ENCODE measurements at regions not wholly inside any gene's neighbourhood (a gene's known extent, or its start where the extent isn't known, plus 50 kb on each side); places are given as distances from the start of the nearest gene placed in this dataset.
"Not testable (repeated sequence)": the region's sequence is repeated elsewhere in the genome, so short reads cannot be mapped to it uniquely, and the experiment has no call there.

DNA sequence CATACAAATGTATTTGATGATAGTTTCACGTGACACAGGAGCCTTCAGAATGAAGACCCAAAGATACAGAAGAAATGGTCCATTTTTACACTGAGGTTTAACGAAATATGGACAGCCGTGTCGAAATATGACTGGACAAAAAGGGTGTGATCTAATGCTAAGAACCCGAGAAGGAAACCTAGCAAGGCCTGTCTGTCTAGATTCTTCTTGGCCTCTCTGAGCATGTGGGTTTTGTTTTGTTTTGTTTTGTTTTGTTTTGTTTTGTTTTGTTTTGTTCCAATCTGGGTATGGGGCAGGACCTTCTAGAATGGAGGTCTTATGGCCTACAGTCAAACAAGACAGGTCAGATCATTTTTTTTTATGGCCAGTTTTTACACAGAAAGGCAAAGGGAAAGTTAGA lies 242.7 kb upstream of the STT3B start:
- no peak for DNase-seq (ENCODE audit: low spot score)

GRCh38 chr3:31291818-31292217 lies 240.9 kb upstream of the STT3B start:
- no peak for DNase-seq (ENCODE audit: low spot score)

- DNase-seq (ENCODE audit: low spot score): no peak
Observed at GRCh38 chr3:31294430-31295149, 238.1 kb upstream of the STT3B start.

GRCh38 chr3:31295150-31295765 lies 237.5 kb upstream of the STT3B start:
- no peak for DNase-seq (ENCODE audit: low spot score)

GRCh38 chr3:31297726-31298298 lies 234.9 kb upstream of the STT3B start:
- DNase-seq (ENCODE audit: low spot score): no peak

- no peak for DNase-seq (ENCODE audit: low spot score)
Observed at GRCh38 chr3:31300456-31301443, 232.0 kb upstream of the STT3B start.

- no peak for DNase-seq (ENCODE audit: low spot score)
Observed at GRCh38 chr3:31302343-31302742, 230.4 kb upstream of the STT3B start.

DNA sequence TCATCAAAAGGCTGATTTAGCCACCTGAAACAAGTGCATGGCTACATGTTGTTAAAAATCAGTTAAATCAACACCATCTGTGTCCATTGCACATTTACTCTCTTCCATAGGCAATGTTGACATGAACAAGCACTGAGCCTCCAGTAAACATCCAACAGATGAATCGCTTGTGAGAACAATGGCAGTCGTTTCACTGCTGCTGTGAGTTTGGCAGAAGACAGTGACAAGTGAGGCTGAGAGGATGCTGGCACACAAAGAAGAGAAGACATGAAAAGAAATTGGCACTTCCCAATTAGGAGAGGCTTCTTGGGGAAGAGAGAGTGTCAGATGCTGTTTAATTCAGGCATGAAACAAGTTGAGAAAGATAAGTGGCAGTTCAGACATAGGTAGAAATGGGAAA lies 227.4 kb upstream of the STT3B start:
- DNase-seq (ENCODE audit: low spot score): no peak

- DNase-seq (ENCODE audit: low spot score): no peak
Observed at GRCh38 chr3:31307131-31307785, 225.5 kb upstream of the STT3B start.

DNA sequence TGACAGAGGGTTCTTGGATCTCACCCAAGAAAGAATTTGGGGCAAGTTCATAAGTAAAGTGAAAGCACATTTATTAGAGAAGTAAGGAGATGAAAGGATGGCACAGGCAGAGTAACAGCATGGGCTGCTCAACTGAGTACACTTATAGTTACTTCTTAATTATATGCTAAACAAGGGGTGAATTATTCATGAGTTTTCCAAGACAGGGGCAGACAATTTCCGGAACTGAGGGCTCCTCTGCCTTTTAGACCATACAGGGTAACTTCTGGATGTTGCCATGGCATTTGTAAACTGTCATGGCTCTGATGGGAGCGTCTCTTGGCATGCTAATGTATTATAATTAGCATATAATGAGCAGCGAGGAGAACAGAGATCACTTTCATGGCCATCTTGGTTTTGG lies 221.2 kb upstream of the STT3B start:
- DNase-seq (ENCODE audit: low spot score): no peak

DNA sequence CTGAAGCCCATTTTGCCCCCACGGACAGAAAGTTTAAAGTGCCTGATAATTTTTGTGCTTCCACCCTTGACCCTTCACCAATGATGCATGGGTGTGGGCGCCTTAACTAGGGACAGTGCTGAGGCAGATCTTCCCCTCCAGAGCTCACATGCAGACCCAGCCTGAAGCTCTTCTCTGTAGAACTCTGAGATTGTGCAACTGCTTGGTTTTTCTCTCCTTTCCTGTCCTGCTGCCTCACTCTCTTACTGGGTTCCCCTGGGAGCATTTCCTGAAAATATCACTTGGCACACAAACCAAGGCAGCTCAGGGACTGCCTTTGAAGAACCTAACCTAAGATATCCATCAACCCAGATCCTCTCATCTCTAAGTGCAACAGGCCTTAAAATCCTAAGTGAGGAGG lies 220.3 kb upstream of the STT3B start:
- DNase-seq (ENCODE audit: low spot score): no peak

DNA sequence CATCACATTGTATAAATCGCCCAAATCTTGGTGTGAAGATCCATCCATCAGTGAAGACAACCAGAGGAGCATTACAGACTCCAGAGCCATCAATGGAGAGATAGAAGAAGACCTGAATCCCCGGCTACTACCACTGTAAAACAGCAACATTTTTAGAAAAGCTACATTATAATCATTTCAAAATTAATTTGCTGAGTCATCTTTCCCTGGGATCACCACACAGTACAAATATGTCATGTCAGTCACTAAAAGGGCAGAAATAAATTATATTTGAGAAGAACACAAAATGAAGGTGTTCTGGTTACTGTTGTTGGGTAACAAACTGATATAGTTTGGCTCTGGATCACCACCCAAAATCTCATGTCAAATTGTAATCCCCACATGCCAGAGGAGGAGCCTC lies 218.5 kb upstream of the STT3B start:
- DNase-seq (ENCODE audit: low spot score): no peak

DNA sequence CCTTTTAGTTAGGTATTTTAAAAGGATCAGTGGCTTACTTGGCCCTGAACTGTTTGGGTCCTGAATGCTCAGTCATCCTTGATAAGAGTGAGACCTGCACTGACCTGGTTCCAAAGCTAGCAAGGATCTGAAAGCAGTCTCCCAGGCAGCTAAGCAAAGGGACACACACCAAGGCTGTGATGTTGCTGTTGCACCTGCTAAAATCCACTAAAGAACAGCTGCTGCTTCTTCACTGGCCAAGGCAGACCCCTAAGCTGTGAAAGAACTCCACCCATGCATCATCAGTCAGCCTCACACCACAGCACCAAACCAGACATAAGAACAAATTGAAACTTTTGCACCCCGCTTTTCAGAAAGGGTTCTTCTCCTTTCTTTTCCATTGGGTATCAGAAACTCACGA lies 213.4 kb upstream of the STT3B start:
- no peak for DNase-seq (ENCODE audit: low spot score)

GRCh38 chr3:31321620-31322019 lies 211.1 kb upstream of the STT3B start:
- DNase-seq (ENCODE audit: low spot score): no peak

DNA sequence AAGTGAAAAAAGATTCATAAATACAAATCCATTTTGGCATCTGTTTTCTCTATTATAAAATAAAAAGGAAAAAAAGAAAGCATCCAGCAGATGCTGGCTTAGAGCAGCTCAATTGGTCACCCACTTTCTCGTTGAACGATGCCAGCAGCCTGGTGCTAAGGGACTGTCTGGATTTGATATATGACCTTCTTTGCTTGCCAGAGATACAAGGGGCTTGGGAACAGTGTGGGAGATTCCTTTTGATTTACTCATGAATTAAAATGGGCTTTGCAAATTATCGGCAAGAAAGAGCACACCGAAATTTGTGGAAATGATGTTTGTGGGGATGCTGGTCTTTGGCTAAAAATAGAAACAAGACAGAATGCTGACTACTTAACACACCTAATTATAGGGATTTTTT lies 210.3 kb upstream of the STT3B start:
- DNase-seq (ENCODE audit: low spot score): no peak

DNA sequence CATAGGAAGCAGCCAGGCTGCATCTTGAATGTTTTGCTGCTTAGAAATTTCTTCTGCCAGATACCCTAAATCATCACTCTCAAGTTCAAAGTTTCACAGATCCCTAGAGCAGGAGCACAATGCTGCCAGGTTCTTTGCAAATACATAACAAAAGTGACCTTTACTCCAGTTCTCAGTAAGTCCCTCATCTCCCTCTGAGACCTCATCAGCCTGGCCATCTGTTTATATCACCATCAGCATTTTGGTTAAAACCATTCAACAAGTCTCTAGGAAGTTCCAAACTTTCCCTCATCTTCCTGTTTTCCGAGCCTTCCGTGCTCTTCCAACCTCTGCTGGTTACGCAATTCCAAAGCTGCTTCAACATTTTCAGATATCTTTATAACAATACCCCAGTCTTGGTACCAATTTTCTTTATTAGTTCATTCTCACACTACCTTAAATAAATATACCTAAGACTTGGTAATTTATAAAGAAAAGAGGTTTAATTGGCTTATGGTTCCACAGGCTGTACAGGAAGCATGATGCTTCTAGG lies 204.8 kb upstream of the STT3B start:
- DNase-seq (ENCODE audit: low spot score): not testable (repeated sequence)

DNA sequence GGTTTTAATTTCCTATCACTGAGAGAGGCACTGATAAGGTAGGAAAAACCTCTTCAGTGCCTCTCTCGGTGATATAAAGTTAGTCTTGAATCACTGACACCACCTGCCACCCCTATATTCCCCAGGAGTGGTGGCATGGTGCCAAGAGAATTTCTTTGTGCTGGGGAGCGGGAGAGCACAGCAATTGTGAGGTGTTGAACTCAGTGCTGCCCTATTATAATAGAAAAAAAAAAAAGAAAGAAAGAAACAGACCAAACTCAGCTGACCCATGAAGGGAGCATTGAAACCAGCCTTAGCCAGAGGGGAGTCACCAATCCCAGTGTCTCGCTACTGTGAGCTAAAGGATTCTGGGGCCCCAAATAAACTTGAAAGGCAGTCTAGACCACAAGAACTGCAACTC lies 201.4 kb upstream of the STT3B start:
- DNase-seq (ENCODE audit: low spot score): no peak

DNA sequence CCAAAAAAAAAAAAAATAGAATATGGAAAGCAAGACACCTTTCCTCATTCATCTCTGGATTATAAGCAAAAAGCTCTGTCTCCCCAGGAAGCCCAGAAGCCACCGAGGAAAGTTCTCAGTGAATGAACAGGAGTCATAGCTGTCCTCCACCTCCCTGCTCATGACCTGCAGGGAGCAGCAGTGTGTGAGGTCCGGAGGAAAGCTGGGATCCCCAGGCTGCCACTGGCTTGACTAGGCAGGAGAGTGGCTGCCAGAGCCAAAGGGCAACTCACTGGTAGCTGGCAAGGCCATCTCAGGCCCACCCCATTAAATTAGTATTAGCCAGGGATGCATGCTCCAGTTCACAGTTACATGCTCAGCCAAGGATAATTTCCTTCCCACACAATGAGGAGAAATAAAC lies 191.6 kb upstream of the STT3B start:
- no peak for DNase-seq (ENCODE audit: low spot score)

DNA sequence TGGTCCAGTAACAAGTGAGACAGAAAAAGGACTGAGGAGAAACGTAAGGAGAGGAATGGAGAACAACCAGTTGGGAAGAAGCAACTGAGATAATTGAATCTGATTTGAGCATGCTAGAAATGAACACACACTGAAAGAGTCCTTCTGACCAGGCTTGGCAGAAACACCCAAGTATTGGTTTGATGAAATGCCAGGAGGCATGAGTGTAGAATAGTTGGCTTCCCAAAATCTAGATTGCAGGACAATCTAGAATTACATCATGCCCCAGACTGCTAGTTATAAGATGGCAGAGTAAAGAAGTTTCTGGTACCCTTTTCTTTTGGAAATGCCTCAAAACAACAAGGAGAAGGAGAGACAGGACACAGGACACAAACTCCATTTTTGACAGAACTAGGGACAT lies 189.7 kb upstream of the STT3B start:
- no peak for DNase-seq (ENCODE audit: low spot score)

DNA sequence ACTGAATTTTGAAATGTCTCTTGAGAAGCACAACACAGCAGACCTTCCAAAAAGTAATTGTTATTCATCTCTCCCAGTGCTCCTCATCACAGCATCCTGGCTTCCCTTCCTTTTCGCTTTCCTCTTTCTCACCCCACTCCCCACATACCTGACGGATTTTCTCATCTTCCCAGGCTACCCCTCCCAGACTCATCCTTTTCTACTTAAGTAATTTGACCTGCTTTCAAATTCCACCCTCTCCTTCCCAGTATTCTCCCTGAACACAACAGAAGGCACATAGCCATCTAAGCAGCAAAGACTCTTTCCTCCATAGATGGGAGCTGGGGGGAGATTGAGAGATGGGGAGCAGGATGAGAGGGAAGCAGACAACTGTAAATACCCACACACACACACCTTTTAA lies 187.1 kb upstream of the STT3B start:
- no peak for DNase-seq (ENCODE audit: low spot score)

GRCh38 chr3:31346542-31346979 lies 186.2 kb upstream of the STT3B start:
- DNase-seq (ENCODE audit: low spot score): no peak

Measured in CD4-positive, alpha-beta T cell treated with Interleukin-6 at 100 ng/mL for 8 hours (primary cell).